Vagina (tissue), 2 donors: ENCODE measurements at regions not wholly inside any gene's neighbourhood (a gene's known extent, or its start where the extent isn't known, plus 50 kb on each side); places are given as distances from the start of the nearest gene placed in this dataset.

Experiments used
- POLR2A ChIP-seq, 2 donors: fragments of 450-650 bp; IDR thresholded peaks; one replicate each; pipeline ENCODE4 v1.6.1; 2017; ENCODE audit warnings: antibody characterized with exemption in 2 of 2, mild to moderate bottlenecking in 2 of 2, moderate library complexity in 2 of 2
- POLR2AphosphoS5 ChIP-seq, 2 donors: sonication (generic); formaldehyde crosslinking; IDR thresholded peaks; one replicate each; pipeline ENCODE4 v1.9.0; 2017; ENCODE audit warnings: antibody characterized with exemption in 2 of 2, mild to moderate bottlenecking in 2 of 2, low read depth in 1 of 2; ENCODE audit not compliant: insufficient read depth in 1 of 2
- TF ChIP-seq, protein P1 (sequence below), 3 experiments: fragments of 450-650 bp in 2 of 3; fragments of 200-600 bp in 1 of 3; sonication (generic) in 1 of 3; IDR thresholded peaks; one replicate each; pipeline ENCODE4 v1.5.1; 2017 to 2019; ENCODE audit warnings: antibody characterized with exemption in 3 of 3, mild to moderate bottlenecking in 2 of 3, moderate library complexity in 2 of 3

DNA sequence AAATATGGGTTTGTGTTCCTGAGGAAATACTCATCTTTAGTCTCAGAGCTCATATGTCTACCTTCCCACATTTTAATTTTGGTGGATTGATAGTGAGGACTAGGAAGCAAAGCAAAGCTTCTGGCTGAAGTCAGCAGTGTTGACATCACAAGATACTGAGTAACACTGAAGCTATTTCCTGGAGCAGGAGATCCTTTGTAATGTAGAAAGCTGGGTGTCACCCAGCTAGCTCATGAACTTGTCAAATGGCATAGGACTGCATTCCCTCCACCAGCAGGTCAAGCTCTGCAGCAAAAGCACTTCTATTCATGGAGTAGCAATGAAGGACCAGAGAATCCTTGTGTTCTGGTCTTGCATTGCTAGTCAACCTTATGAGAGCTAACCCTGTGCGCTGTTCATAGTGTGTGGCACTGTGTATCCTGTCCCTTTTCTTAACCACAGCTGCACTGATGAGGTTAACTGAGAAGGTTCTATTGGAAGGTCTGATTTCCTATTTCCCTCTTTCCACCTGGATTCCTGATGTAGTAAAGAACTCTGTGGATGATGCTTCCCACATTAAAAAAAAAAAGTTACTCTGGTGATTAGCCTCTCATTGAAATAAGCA, 94.8 kb upstream of the ZNF804B start:
- TF ChIP-seq, protein P1, sequence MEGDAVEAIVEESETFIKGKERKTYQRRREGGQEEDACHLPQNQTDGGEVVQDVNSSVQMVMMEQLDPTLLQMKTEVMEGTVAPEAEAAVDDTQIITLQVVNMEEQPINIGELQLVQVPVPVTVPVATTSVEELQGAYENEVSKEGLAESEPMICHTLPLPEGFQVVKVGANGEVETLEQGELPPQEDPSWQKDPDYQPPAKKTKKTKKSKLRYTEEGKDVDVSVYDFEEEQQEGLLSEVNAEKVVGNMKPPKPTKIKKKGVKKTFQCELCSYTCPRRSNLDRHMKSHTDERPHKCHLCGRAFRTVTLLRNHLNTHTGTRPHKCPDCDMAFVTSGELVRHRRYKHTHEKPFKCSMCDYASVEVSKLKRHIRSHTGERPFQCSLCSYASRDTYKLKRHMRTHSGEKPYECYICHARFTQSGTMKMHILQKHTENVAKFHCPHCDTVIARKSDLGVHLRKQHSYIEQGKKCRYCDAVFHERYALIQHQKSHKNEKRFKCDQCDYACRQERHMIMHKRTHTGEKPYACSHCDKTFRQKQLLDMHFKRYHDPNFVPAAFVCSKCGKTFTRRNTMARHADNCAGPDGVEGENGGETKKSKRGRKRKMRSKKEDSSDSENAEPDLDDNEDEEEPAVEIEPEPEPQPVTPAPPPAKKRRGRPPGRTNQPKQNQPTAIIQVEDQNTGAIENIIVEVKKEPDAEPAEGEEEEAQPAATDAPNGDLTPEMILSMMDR (IDR thresholded peaks at IDR 0.05), result no peak
- TF ChIP-seq POLR2A (IDR thresholded peaks at IDR 0.05) (no peak), POLR2AphosphoS5 (IDR thresholded peaks at IDR 0.05; ENCODE audit: insufficient read depth in 1 of 2, low read depth in 1 of 2) (no peak)
